ENCODE measurements at regions not wholly inside any gene's neighbourhood (a gene's known extent, or its start where the extent isn't known, plus 50 kb on each side); places are given as distances from the start of the nearest gene placed in this dataset.

GRCh38 chr13:111558700-111559088, 238.3 kb downstream of the TEX29 start:
- no peak for DNase-seq (ENCODE audit: low spot score)

DNA sequence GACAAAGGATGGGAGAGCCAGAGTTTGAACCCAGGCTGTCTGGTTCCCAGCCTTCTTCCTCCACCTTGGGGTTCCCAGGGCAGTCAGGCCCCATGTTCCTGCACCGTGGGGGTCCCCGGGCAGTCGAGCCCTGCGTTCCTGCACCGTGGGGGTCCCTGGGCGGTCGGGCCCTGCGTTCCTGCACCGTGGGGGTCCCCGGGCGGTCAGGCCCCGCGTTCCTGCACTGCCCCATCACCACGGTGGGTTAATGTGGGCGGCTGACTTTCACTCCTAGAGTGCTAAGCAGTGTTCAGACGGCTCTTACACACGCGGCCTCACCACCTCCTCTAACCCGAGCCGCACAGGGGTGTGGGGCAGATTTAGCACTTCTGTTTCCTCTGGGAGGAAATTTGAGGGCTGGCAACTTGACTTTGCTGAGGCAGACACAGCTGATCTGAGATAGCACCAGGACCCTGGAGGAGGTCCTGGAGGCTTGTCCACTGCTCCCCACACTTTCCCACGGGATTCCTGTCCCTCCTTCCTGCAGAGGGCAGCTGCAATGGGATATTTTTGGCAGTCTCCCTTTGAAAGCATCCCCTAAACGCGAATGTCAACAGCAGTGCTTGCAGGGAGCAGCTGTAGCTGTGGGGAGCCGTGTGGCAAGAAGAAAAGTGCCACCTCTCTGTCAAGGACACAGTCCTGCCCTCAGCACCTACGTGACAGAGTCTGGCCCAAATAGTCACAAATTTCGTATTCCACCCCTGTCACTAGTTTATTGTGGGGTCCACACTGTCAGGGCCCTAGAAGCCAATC, 239.4 kb downstream of the TEX29 start:
- DNase-seq (ENCODE audit: low spot score), result no peak

GRCh38 chr13:111561091-111561781, 240.8 kb downstream of the TEX29 start:
- no peak for DNase-seq (ENCODE audit: low spot score)

GRCh38 chr13:111562716-111563115, 242.3 kb downstream of the TEX29 start:
- DNase-seq (ENCODE audit: low spot score), result no peak

GRCh38 chr13:111564606-111565005, 244.2 kb downstream of the TEX29 start:
- DNase-seq (ENCODE audit: low spot score), result no peak

- DNase-seq (ENCODE audit: low spot score), result no peak
These were observed 245.0 kb downstream of the TEX29 start for GRCh38 chr13:111565400-111565799.

DNA sequence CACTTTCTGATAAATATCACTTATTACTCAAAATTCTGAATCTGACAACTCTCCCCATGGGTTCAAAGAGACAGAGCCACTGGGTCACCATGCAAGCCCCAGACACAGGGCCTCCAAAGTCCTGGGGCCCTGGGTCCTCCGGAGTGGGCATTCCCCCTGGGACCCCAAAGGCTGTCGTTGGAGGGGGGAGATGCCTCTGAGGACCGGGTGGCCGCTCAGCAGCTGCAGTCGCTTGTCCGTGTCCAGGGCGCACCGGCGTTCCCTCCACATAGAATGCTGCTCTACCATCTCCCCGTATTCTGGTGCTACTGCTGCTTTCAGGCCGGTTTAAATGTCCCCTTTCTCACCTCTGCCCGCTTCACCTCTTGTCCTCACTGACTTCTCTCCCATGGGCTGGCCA, 246.1 kb downstream of the TEX29 start:
- DNase-seq (ENCODE audit: low spot score), result no peak

DNA sequence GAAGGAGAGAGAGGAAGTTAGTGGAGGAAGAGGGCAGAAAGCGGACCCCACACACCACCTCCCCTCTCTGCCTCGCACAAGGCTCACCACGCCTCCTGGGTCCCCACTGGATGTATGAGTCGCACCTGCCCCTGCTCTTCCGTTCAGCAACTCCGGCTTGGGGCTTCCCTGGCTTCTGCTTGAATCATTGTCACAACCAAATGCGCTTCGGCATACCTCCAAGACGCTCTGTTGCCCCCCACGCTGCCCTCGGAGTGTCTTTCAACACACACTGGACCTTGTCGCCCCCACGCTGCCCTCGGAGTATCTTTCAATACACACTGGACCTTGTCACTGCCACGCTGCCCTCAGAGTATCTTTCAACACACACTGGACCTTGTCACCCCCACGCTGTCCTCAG, 247.2 kb downstream of the TEX29 start:
- no peak for DNase-seq (ENCODE audit: low spot score)

DNA sequence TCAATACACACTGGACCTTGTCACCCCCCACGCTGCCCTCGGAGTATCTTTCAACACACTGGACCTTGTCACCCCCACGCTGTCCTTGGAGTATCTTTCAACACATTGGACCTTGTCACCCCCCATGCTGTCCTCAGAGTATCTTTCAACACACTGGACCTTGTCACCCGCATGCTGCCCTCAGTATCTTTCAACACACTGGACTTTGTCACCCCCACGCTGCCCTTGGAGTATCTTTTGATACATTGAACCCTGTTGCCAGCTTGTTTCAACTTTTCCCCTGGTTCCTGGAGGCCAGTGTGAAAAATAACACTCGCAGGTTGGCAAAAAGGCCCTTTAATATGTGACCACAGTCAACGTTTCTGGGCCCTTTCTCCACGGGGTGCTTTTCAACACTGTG, 247.8 kb downstream of the TEX29 start:
- no peak for DNase-seq (ENCODE audit: low spot score)

GRCh38 chr13:111570911-111571310, 250.5 kb downstream of the TEX29 start:
- no peak for DNase-seq (ENCODE audit: low spot score)

DNA sequence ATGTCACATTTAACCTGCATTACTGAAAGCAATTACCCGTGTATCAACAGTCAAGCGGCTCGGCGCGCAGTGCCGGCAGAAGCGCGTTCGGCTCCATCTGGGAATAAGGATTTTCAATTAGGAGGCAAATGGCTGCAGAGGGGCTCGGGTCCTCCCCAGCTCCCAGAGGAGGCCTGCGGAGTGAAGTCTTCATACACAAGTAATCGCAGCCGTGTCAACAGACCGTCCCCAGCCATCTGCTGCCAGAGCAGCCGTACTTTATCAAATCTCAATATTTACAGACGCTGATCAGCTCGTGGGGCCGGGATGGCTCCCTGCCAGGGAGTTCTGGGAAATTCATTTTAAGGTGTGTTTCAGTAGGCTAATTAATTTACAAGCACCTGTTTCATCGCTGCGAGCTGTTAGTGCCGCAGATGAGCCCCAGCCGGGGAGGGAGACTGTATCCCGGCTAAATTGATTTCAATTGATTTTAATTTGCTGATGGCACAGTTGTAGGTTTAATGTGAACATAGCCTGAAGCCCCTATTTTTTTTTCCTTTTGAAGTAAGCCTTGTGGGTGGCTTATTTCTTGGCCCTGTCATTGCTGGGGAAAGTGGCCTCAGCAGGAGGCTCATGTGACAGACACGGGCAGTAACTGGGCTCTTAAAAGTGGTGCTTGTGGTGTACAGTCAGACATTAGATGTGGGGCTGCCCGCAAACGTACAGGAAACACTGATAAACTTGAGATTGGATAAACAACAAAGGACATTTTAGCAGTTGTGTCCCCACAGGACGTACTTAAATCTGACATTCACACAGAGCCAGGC, 252.7 kb downstream of the TEX29 start:
- DNase-seq (ENCODE audit: low spot score), result no peak

- no peak for DNase-seq (ENCODE audit: low spot score)
These were observed 253.4 kb downstream of the TEX29 start for GRCh38 chr13:111573801-111574200.

- DNase-seq (ENCODE audit: low spot score), result no peak
These were observed 254.8 kb downstream of the TEX29 start for GRCh38 chr13:111575276-111575675.

GRCh38 chr13:111575719-111576118, 255.3 kb downstream of the TEX29 start:
- DNase-seq (ENCODE audit: low spot score), result no peak

DNA sequence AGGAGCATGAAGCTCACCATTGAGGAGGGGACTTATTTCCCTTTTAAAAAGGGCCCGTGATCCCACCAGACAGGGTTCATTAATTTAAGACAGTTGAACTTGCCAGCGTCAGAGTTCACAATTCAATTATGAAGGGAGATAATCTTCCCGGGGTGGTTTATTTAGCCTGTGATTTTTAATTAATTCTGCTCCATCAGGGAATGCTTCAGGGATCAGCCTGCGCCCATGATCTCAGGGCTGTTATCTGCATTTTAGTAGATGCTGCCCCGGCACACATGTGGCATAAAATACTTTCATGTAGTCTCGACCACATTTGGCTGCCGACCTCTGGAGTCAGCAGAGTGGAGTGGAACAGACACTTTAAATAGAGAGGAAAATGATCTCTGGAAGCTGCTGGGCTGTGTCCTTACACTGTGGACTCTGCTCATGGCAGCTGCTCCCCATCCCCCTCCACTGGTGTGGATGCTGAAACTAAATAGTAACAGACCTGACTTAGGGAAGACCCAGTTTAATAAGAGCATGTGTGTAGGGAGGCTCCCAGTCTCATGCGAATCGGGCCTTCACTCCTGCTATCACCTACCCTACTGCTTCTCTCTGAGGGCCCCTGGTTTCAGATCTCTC, 256.9 kb downstream of the TEX29 start:
- DNase-seq (ENCODE audit: low spot score), result no peak

DNA sequence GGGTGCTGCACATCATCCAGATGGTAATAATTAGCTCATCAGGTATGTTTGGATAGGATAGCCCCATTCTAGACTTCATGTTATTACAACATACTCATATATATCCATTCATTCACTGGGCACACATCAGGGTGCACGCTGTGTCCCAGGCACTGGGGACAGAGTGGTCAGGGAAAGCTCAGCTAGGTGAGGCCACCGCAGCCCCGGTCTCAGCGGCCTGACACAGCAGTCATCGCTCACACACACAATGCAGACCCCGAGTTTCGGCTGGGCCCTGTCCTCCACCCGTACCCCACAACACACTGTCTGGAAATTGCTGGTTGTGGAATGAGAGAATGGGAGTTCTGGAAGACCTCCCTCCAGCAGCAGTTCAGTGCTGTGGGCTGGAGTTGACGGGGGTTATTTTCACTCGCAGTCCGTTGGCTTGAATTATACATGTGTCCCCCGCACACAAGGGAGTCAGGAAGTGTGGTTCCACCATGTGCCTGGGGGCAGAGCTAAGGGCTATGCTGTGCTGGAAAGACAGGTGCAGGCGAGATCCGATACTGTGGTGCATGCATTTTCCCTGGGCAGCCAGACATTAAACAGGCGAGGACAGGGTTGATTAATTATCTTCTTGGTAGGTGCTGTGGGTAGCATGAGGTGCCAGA, 257.6 kb downstream of the TEX29 start:
- no peak for DNase-seq (ENCODE audit: low spot score)

DNA sequence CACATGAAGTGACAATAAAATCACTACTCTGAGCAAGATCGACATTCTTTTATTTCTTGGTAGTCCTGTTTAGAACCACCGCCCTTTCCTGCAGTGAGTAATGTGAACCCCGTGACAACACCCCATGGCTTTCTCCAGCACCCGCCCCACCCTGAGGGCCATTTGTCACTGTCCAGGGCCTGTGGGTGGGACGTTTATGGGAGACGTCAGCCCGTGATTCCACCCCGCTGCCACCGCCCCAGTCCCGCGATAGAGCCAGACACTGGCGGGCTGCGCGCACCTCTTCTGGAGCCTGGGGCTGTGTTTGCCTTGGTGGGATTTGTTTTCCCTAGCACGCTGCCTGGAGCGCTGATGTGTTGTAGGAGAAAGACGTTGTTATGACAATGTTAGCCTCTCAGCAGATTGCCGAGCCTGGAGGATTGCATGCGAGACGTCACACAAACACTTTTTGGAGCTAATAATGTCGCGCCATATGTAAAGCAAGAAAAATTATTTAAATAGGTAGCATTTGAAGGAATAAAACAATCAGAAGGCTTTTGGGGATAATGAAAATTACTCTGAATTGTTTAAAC, 263.7 kb downstream of the TEX29 start:
- DNase-seq (ENCODE audit: low spot score), result no peak

DNA sequence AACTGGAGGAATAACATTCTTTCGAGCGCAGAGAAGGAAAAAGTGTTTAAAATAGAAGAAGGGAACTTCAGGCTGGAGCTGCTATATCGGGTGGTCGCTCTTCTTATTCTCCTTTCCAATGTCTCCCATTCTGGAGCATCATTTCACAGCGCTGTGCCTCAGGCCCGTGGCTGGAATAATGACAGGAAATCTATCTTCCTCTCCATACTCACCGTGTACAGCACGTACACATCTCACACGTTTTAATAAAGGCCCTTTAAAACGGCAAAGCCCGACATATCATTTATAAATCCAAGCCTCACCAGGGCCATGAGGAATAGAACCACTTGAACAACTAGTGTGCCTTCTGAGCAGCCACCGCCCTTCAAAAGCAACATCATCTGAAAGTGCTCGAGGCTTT, 264.4 kb downstream of the TEX29 start:
- DNase-seq (ENCODE audit: low spot score), result no peak

GRCh38 chr13:111586291-111586690, 265.8 kb downstream of the TEX29 start:
- DNase-seq (ENCODE audit: low spot score), result no peak

DNA sequence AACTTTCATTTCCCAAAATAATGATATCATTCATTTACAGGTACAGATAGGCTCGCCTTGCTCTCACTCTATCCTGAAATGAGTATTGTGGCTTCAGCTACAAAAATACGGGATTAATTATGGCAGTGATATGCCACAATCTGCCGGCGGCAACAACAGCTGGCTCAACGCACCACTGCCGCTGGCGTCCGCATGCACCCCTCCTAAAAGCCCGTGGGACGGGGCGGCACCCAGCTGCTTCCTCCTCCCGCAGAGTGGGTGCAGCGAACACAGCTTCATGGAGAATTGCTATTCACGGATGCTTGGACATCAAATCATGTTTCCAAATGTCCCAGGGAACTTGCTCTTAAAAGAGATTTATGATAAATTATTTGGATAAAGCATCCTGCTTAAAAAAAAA, 266.8 kb downstream of the TEX29 start:
- DNase-seq (ENCODE audit: low spot score), result no peak

- no peak for DNase-seq (ENCODE audit: low spot score)
These were observed 268.9 kb downstream of the TEX29 start for GRCh38 chr13:111589321-111589720.

GRCh38 chr13:111589992-111590391, 269.6 kb downstream of the TEX29 start:
- no peak for DNase-seq (ENCODE audit: low spot score)
